ENCODE measurements at regions not wholly inside any gene's neighbourhood (a gene's known extent, or its start where the extent isn't known, plus 50 kb on each side); places are given as distances from the start of the nearest gene placed in this dataset.

GRCh38 chr15:62298811-62299210 lies 133.7 kb upstream of the C2CD4B start:
- TF ChIP-seq CTCF (optimal IDR thresholded peaks at IDR 0.05 in 1 of 3, IDR thresholded peaks at IDR 0.05 in 1 of 3, conservative IDR thresholded peaks at IDR 0.05 in 1 of 3; ENCODE audit: extremely low read depth in 1 of 3, insufficient read depth in 2 of 3, low read length in 3 of 3): no peak
- TF ChIP-seq EZH2 (IDR thresholded peaks at IDR 0.05; ENCODE audit: low read length): no peak

Data from keratinocyte (primary cell).